ENCODE measurements at regions not wholly inside any gene's neighbourhood (a gene's known extent, or its start where the extent isn't known, plus 50 kb on each side); places are given as distances from the start of the nearest gene placed in this dataset.

DNA sequence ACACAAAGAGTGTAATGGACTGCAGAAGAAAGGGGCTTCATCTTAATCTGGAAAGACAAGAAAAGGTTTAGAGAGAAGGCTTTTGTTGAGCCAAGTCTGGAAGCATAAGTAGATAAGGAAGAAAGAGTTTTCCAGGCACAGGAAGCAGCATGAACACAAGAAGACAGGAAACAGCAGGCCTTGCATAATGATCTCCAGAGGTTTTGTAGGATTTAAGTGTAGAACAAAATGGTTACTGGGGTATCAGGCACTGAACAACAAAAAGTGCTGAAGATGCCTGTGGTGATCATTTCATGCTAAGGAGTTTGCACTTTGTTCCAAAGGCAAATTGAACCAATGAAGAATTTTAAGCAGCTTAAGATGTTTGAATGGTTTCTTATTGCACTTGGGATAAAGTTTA is 281.6 kb upstream of the TANK start:
- H3K4me3 ChIP-seq (ENCODE audit: low read depth, low read length): no peak overlapping the region
- no peaks in the 10 kb centered on the region for H3K9me3 ChIP-seq
- no peak for DNase-seq
- H3K36me3 ChIP-seq: no peaks in the 10 kb centered on the region
- no peaks in the 10 kb centered on the region for H3K4me1 ChIP-seq
- no peaks in the 10 kb centered on the region for H3K27me3 ChIP-seq
- TF ChIP-seq CTCF (IDR thresholded peaks at IDR 0.05; ENCODE audit: low read depth, low read length): no peak

GRCh38 chr2:160882906-160883305 is 277.3 kb upstream of the TANK start:
- TF ChIP-seq CTCF (IDR thresholded peaks at IDR 0.05; ENCODE audit: low read depth, low read length): no peak
- H3K4me3 ChIP-seq (ENCODE audit: low read depth, low read length): no peak overlapping the region
- H3K4me1 ChIP-seq: no peaks in the 10 kb centered on the region
- H3K27me3 ChIP-seq: no peaks in the 10 kb centered on the region
- no peaks in the 10 kb centered on the region for H3K36me3 ChIP-seq
- no peaks in the 10 kb centered on the region for H3K9me3 ChIP-seq
- DNase-seq: no peak

- TF ChIP-seq CTCF (IDR thresholded peaks at IDR 0.05; ENCODE audit: low read depth, low read length): no peak
- no peaks in the 10 kb centered on the region for H3K9me3 ChIP-seq
- no peak for DNase-seq
Measured at GRCh38 chr2:160884056-160884455, 276.2 kb upstream of the TANK start.

GRCh38 chr2:160889439-160890170 is 270.6 kb upstream of the TANK start:
- no peaks in the 10 kb centered on the region for H3K36me3 ChIP-seq
- H3K9me3 ChIP-seq: no peaks in the 10 kb centered on the region
- no peaks in the 10 kb centered on the region for H3K4me1 ChIP-seq
- DNase-seq: no peak
- H3K4me3 ChIP-seq (ENCODE audit: low read depth, low read length): no peak overlapping the region
- H3K27me3 ChIP-seq: no peaks in the 10 kb centered on the region
- TF ChIP-seq CTCF (IDR thresholded peaks at IDR 0.05; ENCODE audit: low read depth, low read length): no peak

More at GRCh38 chr2:160884056-160884455, 276.2 kb upstream of the TANK start:
- H3K36me3 ChIP-seq: no peaks in the 10 kb centered on the region
- H3K4me3 ChIP-seq (ENCODE audit: low read depth, low read length): no peak overlapping the region
- H3K27me3 ChIP-seq: no peaks in the 10 kb centered on the region
- no peaks in the 10 kb centered on the region for H3K4me1 ChIP-seq

DNA sequence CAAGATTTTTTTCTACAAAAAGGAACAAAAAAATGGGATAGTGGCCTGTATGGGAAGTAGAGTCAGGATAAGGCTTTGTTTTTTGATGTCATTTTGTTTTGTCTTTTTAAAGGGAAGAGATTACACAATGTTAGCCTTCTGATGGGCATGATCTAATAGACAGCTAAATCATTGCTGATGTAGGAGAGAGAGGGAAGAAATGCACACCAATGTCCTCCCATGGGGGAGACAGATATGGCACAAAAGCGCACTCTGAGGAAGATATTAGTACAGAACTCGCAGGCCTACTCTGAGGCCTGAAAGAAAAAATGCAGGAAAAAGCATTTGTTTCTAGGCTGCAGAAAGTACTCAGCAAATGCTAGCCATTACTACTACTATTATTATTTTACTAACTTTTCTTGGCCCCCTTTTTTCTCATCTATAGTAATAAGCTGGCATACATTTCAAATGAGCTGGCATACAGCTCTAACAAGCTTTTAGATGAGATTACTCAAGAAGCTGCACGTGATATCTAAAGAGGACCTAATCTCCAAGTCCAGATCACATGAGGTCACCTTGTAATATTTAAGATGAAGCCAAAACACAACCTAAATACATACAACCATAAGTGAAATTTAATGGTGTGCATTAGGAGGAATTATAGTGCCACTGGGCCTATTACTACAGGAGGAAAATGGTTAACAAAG is 269.4 kb upstream of the TANK start:
- DNase-seq: no peak
- no peaks in the 10 kb centered on the region for H3K36me3 ChIP-seq
- TF ChIP-seq CTCF (IDR thresholded peaks at IDR 0.05; ENCODE audit: low read depth, low read length): no peak
- H3K4me3 ChIP-seq (ENCODE audit: low read depth, low read length): no peak overlapping the region
- no peaks in the 10 kb centered on the region for H3K4me1 ChIP-seq
- H3K9me3 ChIP-seq: no peaks in the 10 kb centered on the region
- H3K27me3 ChIP-seq: no peaks in the 10 kb centered on the region

DNA sequence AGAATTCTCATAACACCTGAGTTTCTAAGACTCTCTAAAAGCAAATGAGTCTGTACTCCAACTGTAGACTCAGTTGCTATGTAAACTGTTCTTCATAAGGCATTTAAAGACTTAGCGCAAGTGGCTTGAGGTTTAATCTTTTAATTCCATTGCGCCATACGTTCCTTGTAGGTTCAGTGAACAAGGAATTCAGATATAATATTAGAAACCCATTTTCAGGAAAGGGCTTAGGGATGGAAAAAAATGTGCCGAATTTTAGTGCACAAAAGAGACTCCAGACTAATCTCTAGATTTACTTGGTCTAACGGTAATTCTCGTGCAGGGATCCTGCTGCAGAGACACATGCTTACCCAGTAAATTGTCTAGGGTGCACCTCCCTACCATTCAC is 268.9 kb upstream of the TANK start:
- Histone ChIP-seq H3K9me3 (no peaks in the 10 kb centered on the region), H3K36me3 (no peaks in the 10 kb centered on the region), H3K4me1 (no peaks in the 10 kb centered on the region), H3K27me3 (no peaks in the 10 kb centered on the region), H3K4me3 (ENCODE audit: low read depth, low read length) (no peak overlapping the region)
- no peak for DNase-seq
- TF ChIP-seq CTCF (IDR thresholded peaks at IDR 0.05; ENCODE audit: low read depth, low read length): no peak

All from BE2C (cell line).